DND-41 (cell line): ENCODE measurements at regions not wholly inside any gene's neighbourhood (a gene's known extent, or its start where the extent isn't known, plus 50 kb on each side); places are given as distances from the start of the nearest gene placed in this dataset.

ENCODE experiments used
- ATAC-seq: fragments of 200-7000 bp; cut with Tn5 transposase; 3 replicates; pipeline ENCODE4 v1.9.1; 2021; ENCODE audit warnings: low read depth; ENCODE audit not compliant: insufficient read depth
- DNase-seq: peaks from one replicate; pipeline ENCODE4 v3.0.0-alpha.2; 2020
- H2AFZ ChIP-seq: 2 replicates; pipeline ENCODE4 v1.6.0; 2012; ENCODE audit warnings: low read depth, low read length
- H3K27ac ChIP-seq: 2 replicates; pipeline ENCODE4 v1.5.1; 2012; ENCODE audit warnings: low read length, inconsistent platforms
- H3K27me3 ChIP-seq: fragments of 200-600 bp; sonication (generic); 2 replicates; pipeline ENCODE4 v1.6.0; 2012; ENCODE audit warnings: low read length, mild to moderate bottlenecking, inconsistent platforms; ENCODE audit not compliant: insufficient read depth, poor library complexity
- H3K36me3 ChIP-seq: 2 replicates; pipeline ENCODE4 v1.5.1; 2012; ENCODE audit warnings: low read length, inconsistent platforms; ENCODE audit not compliant: insufficient read depth
- H3K4me1 ChIP-seq: 2 replicates; pipeline ENCODE4 v1.5.1; 2012; ENCODE audit warnings: mild to moderate bottlenecking, low read length; ENCODE audit not compliant: insufficient read depth
- H3K4me2 ChIP-seq: 2 replicates; pipeline ENCODE4 v1.6.0; 2012; ENCODE audit warnings: mild to moderate bottlenecking, moderate library complexity, low read length, inconsistent platforms; ENCODE audit not compliant: insufficient read depth
- H3K4me3 ChIP-seq, 2 experiments: fragments of 200-600 bp in 1 of 2; shearing (Covaris generic) in 1 of 2; 2 replicates each; pipeline ENCODE4 v1.5.1; 2012 to 2016; ENCODE audit warnings: inconsistent platforms in 2 of 2, low read length in 2 of 2, mild to moderate bottlenecking in 2 of 2, low read depth in 1 of 2, moderate library complexity in 1 of 2
- H3K79me2 ChIP-seq: 2 replicates; pipeline ENCODE4 v1.6.0; 2012; ENCODE audit warnings: low read length, inconsistent platforms; ENCODE audit not compliant: insufficient read depth
- H3K9ac ChIP-seq: 2 replicates; pipeline ENCODE4 v1.6.0; 2012; ENCODE audit warnings: low read depth, mild to moderate bottlenecking, inconsistent platforms, low read length, moderate library complexity
- H3K9me3 ChIP-seq: 2 replicates; pipeline ENCODE4 v1.5.1; 2012; ENCODE audit warnings: low read length, moderate library complexity, mild to moderate bottlenecking, inconsistent platforms; ENCODE audit not compliant: insufficient read depth, severe bottlenecking
- H4K20me1 ChIP-seq: 2 replicates; pipeline ENCODE4 v1.6.0; 2012; ENCODE audit warnings: low read length; ENCODE audit not compliant: insufficient read depth
- EZH2 ChIP-seq: IDR thresholded peaks from 3 replicates; pipeline ENCODE4 v1.6.1; 2012; ENCODE audit warnings: borderline replicate concordance, low read depth, mild to moderate bottlenecking, moderate library complexity, low read length, inconsistent platforms; ENCODE audit not compliant: severe bottlenecking
- TF ChIP-seq, protein P1 (sequence below): IDR thresholded peaks from 2 replicates; pipeline ENCODE4 v1.5.1; 2012; ENCODE audit warnings: borderline replicate concordance, low read length, moderate library complexity, mild to moderate bottlenecking; ENCODE audit not compliant: poor library complexity, severe bottlenecking; ENCODE audit errors: extremely low read depth

DNA sequence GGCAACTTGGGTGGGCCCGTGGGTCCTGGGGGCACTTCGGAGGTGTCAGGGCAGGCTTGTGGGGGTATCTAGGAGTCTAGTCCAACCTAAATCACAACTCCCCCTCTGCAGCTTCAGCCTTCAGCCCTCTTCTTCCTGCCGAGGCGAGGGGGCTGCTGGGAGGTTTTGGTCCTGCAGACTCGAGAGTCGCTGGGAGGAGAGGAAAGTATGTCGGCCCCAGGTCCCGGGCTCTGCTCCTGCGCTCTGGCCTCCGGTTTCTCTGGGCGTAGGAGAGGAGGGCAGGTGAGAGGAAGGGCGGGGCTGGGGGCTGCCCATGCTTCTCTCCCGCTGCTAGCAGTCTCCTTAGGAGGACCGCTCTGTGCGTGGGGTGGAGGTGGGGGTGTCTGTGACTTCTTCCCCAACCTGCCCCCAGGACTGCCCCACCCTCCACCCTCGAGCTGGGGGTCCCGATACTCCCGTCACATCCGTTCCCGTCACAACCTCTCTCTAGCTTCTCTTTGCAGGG lies 139.8 kb upstream of the COL5A1 start:
- Histone ChIP-seq H3K9me3 (no peaks in the 10 kb centered on the region), H3K4me1 (no peaks in the 10 kb centered on the region), H3K79me2 (no peaks in the 10 kb centered on the region), H3K9ac (no peak overlapping the region), H3K36me3 (no peaks in the 10 kb centered on the region), H4K20me1 (no peaks in the 10 kb centered on the region), H3K27ac (no peak overlapping the region), H2AFZ (no peak overlapping the region), H3K27me3 (no peaks in the 10 kb centered on the region), H3K4me3 (no peak overlapping the region), H3K4me2 (no peak overlapping the region)
- DNase-seq (no peak), ATAC-seq (no peak)
- TF ChIP-seq, protein P1, sequence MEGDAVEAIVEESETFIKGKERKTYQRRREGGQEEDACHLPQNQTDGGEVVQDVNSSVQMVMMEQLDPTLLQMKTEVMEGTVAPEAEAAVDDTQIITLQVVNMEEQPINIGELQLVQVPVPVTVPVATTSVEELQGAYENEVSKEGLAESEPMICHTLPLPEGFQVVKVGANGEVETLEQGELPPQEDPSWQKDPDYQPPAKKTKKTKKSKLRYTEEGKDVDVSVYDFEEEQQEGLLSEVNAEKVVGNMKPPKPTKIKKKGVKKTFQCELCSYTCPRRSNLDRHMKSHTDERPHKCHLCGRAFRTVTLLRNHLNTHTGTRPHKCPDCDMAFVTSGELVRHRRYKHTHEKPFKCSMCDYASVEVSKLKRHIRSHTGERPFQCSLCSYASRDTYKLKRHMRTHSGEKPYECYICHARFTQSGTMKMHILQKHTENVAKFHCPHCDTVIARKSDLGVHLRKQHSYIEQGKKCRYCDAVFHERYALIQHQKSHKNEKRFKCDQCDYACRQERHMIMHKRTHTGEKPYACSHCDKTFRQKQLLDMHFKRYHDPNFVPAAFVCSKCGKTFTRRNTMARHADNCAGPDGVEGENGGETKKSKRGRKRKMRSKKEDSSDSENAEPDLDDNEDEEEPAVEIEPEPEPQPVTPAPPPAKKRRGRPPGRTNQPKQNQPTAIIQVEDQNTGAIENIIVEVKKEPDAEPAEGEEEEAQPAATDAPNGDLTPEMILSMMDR, result no peak
- no peak for TF ChIP-seq EZH2

DNA sequence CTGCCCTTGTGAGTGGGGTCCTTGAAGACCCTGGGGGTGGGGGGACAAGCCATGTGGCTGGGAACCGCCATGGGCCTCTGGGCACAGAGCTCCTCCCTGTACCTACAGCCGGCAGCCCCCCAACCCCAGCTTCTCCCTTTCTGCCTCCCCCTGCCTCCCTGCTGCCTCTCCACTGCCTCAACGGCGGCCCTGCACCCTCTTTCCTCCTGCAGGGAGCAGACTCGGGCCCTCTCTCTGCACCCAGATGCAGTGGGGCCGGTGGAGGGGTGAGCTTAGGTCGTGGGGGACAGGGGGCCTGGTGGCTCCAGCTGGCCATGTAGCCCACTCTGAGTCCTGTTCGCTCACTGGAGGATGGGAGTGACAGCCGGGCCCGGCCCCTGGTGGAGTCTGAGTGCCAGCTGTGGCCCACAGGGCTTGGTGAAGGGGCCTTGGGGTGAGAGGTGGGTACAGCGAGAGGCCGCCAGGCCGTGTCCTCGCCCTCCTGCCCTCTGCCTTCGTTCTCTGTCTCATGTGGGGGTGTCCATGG lies 139.3 kb upstream of the COL5A1 start:
- H3K36me3 ChIP-seq, result no peaks in the 10 kb centered on the region
- DNase-seq, result no peak
- H3K27me3 ChIP-seq, result no peaks in the 10 kb centered on the region
- no peak for ATAC-seq
- TF ChIP-seq, protein P1, result no peak
- no peak for TF ChIP-seq EZH2
- H3K79me2 ChIP-seq, result no peaks in the 10 kb centered on the region
- no peak overlapping the region for H2AFZ ChIP-seq
- no peak overlapping the region for H3K4me2 ChIP-seq
- no peak overlapping the region for H3K4me3 ChIP-seq
- H3K9me3 ChIP-seq, result no peaks in the 10 kb centered on the region
- H3K9ac ChIP-seq, result no peak overlapping the region
- no peaks in the 10 kb centered on the region for H3K4me1 ChIP-seq
- H3K27ac ChIP-seq, result no peak overlapping the region
- H4K20me1 ChIP-seq, result no peaks in the 10 kb centered on the region

DNA sequence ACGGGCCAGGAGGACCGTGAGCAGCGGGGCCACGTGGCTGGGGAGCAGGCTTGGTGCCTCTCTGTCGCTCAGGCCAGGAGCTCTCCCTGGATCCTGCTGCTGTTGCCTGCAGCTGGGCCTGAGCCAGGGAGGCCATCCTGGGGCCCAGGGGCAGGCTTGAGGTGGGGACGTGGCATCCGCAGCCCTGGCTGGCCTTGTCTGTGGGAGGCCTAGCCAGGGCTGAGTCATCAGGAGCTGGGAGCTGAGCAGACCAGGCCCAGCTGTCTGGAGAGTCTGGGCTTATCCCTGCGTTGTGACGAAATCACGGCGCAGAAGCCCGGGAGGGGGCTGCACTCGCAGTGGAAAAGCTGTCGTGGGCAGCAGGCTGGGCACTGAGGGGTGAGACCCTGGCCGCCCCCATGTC lies 138.8 kb upstream of the COL5A1 start:
- ATAC-seq (no peak), DNase-seq (no peak)
- H4K20me1 ChIP-seq, result no peaks in the 10 kb centered on the region
- H3K27me3 ChIP-seq, result no peaks in the 10 kb centered on the region
- no peak overlapping the region for H3K4me3 ChIP-seq
- H3K27ac ChIP-seq, result no peak overlapping the region
- no peaks in the 10 kb centered on the region for H3K79me2 ChIP-seq
- H3K36me3 ChIP-seq, result no peaks in the 10 kb centered on the region
- H2AFZ ChIP-seq, result no peak overlapping the region
- H3K9ac ChIP-seq, result no peak overlapping the region
- H3K4me1 ChIP-seq, result no peaks in the 10 kb centered on the region
- no peak for TF ChIP-seq EZH2
- TF ChIP-seq, protein P1, result no peak
- H3K9me3 ChIP-seq, result no peaks in the 10 kb centered on the region
- no peak overlapping the region for H3K4me2 ChIP-seq
